KMS-11 (cell line): ENCODE measurements at regions not wholly inside any gene's neighbourhood (a gene's known extent, or its start where the extent isn't known, plus 50 kb on each side); places are given as distances from the start of the nearest gene placed in this dataset.

Experiments
- H2AFZ ChIP-seq: fragments of 200-600 bp; sonication (generic); 2 replicates; pipeline ENCODE4 v1.6.1; 2016; ENCODE audit warnings: antibody characterized with exemption, mixed run types, low read depth
- H3K27ac ChIP-seq: fragments of 200-600 bp; sonication (generic); 2 replicates; pipeline ENCODE4 v1.6.1; 2016; ENCODE audit warnings: mild to moderate bottlenecking, mixed run types
- H3K27me3 ChIP-seq: fragments of 200-600 bp; sonication (generic); 2 replicates; pipeline ENCODE4 v1.6.1; 2017; ENCODE audit warnings: mild to moderate bottlenecking, low read depth, mixed run types, moderate library complexity; ENCODE audit not compliant: insufficient read depth
- H3K36me3 ChIP-seq: fragments of 200-600 bp; sonication (generic); 2 replicates; pipeline ENCODE4 v1.6.1; 2017; ENCODE audit warnings: mild to moderate bottlenecking, mixed run types; ENCODE audit not compliant: insufficient read depth
- H3K4me1 ChIP-seq: fragments of 200-600 bp; sonication (generic); 2 replicates; pipeline ENCODE4 v1.6.1; 2016; ENCODE audit warnings: mild to moderate bottlenecking, low read depth, mixed run types; ENCODE audit not compliant: poor library complexity, severe bottlenecking
- H3K4me2 ChIP-seq: fragments of 200-600 bp; sonication (generic); 2 replicates; pipeline ENCODE4 v1.7.0; 2016; ENCODE audit warnings: mild to moderate bottlenecking, mixed run types
- H3K4me3 ChIP-seq: fragments of 200-600 bp; sonication (generic); IDR thresholded peaks from 2 replicates; pipeline ENCODE4 v1.6.1; 2017; ENCODE audit warnings: low read depth, low read length, mixed read lengths; ENCODE audit not compliant: insufficient read depth
- H3K79me2 ChIP-seq: fragments of 200-600 bp; sonication (generic); 2 replicates; pipeline ENCODE4 v1.6.1; 2016; ENCODE audit warnings: low read depth, mixed run types; ENCODE audit not compliant: insufficient read depth
- H3K9ac ChIP-seq: fragments of 200-600 bp; sonication (generic); 2 replicates; pipeline ENCODE4 v1.6.1; 2016; ENCODE audit warnings: mild to moderate bottlenecking, mixed run types
- H4K20me1 ChIP-seq: fragments of 200-600 bp; sonication (generic); 2 replicates; pipeline ENCODE4 v1.6.1; 2016; ENCODE audit warnings: mild to moderate bottlenecking, mixed run types; ENCODE audit not compliant: insufficient read depth
- TF ChIP-seq, protein P1 (sequence below): fragments of 200-600 bp; sonication (generic); conservative IDR thresholded peaks from 2 replicates; pipeline ENCODE4 v1.6.1; 2017; ENCODE audit warnings: low read depth, mild to moderate bottlenecking, antibody characterized with exemption, low read length, moderate library complexity, mixed read lengths

- H3K4me2 ChIP-seq = no peak overlapping the region
- H3K9ac ChIP-seq = no peak overlapping the region
- no peaks in the 10 kb centered on the region for H3K4me1 ChIP-seq
- H3K27me3 ChIP-seq = no peaks in the 10 kb centered on the region
- no peaks in the 10 kb centered on the region for H3K79me2 ChIP-seq
- no peak overlapping the region for H3K4me3 ChIP-seq
- no peaks in the 10 kb centered on the region for H3K36me3 ChIP-seq
- TF ChIP-seq, protein P1, sequence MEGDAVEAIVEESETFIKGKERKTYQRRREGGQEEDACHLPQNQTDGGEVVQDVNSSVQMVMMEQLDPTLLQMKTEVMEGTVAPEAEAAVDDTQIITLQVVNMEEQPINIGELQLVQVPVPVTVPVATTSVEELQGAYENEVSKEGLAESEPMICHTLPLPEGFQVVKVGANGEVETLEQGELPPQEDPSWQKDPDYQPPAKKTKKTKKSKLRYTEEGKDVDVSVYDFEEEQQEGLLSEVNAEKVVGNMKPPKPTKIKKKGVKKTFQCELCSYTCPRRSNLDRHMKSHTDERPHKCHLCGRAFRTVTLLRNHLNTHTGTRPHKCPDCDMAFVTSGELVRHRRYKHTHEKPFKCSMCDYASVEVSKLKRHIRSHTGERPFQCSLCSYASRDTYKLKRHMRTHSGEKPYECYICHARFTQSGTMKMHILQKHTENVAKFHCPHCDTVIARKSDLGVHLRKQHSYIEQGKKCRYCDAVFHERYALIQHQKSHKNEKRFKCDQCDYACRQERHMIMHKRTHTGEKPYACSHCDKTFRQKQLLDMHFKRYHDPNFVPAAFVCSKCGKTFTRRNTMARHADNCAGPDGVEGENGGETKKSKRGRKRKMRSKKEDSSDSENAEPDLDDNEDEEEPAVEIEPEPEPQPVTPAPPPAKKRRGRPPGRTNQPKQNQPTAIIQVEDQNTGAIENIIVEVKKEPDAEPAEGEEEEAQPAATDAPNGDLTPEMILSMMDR = no peak
- H2AFZ ChIP-seq = no peak overlapping the region
- H4K20me1 ChIP-seq = no peaks in the 10 kb centered on the region
- H3K27ac ChIP-seq = no peak overlapping the region
These were observed 324.4 kb downstream of the TSN start for GRCh38 chr2:122079844-122080243.

DNA sequence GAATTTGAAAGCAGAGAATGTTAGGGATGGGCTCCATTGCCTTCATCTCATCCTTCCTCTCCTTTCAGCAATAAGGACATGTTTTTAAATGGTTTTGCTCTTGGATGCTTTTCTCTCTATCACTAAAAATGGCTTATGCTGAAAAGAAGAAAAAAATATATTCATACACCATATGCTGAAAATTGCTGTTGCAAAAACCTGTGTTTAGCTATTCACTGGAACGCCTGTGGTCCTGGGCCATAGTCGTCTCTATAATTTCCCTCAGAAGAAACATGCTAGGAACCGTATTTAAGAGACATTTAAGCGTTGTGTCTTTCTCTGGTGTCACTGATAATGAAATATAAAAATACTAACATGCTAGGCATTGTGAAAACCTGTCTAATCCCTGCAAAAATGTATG, 324.9 kb downstream of the TSN start:
- Histone ChIP-seq H3K27me3 (no peaks in the 10 kb centered on the region), H3K4me2 (no peak overlapping the region), H3K79me2 (no peaks in the 10 kb centered on the region), H4K20me1 (no peaks in the 10 kb centered on the region), H3K4me3 (no peak overlapping the region), H3K4me1 (no peaks in the 10 kb centered on the region), H3K36me3 (no peaks in the 10 kb centered on the region), H3K27ac (no peak overlapping the region), H2AFZ (no peak overlapping the region), H3K9ac (no peak overlapping the region)
- TF ChIP-seq, protein P1 = no peak

GRCh38 chr2:122080871-122081270, 325.4 kb downstream of the TSN start:
- no peaks in the 10 kb centered on the region for H3K36me3 ChIP-seq
- H3K27me3 ChIP-seq = no peaks in the 10 kb centered on the region
- TF ChIP-seq, protein P1 = no peak
- H3K27ac ChIP-seq = no peak overlapping the region
- no peaks in the 10 kb centered on the region for H3K79me2 ChIP-seq
- no peaks in the 10 kb centered on the region for H3K4me1 ChIP-seq
- no peak overlapping the region for H3K4me2 ChIP-seq
- no peak overlapping the region for H3K4me3 ChIP-seq
- H4K20me1 ChIP-seq = no peaks in the 10 kb centered on the region
- no peak overlapping the region for H3K9ac ChIP-seq
- no peak overlapping the region for H2AFZ ChIP-seq

DNA sequence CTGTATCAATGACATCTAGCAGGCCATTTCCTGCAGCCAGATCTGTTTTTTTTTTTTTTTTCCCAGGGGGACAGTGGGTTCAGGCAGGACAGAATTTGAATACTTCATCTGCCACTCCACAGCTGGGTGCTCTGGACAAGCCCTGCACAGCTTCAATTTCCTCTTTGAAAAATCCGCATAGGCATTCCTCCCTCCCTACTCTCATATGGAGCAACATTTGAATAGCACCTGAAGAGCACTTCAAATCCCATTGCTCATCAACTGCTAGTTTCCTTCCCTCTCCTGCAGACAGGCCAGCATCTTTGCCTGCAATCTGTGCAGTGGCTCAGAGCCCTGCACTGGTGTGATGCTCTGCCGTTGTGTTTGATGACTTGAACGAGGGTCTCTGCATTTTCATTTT, 326.3 kb downstream of the TSN start:
- H4K20me1 ChIP-seq = no peaks in the 10 kb centered on the region
- H3K27ac ChIP-seq = no peak overlapping the region
- no peaks in the 10 kb centered on the region for H3K36me3 ChIP-seq
- TF ChIP-seq, protein P1 = no peak
- H3K4me2 ChIP-seq = no peak overlapping the region
- no peaks in the 10 kb centered on the region for H3K4me1 ChIP-seq
- no peak overlapping the region for H3K9ac ChIP-seq
- H2AFZ ChIP-seq = no peak overlapping the region
- no peaks in the 10 kb centered on the region for H3K27me3 ChIP-seq
- no peak overlapping the region for H3K4me3 ChIP-seq
- no peaks in the 10 kb centered on the region for H3K79me2 ChIP-seq
